Neutrophil (primary cell): ENCODE measurements at regions not wholly inside any gene's neighbourhood (a gene's known extent, or its start where the extent isn't known, plus 50 kb on each side); places are given as distances from the start of the nearest gene placed in this dataset.

Source experiments
- H3K27ac ChIP-seq: fragments of 200-600 bp; sonication (generic); 2 replicates; pipeline ENCODE4 v1.5.1; 2016; ENCODE audit warnings: mild to moderate bottlenecking, moderate library complexity
- H3K27me3 ChIP-seq: fragments of 200-600 bp; sonication (generic); 2 replicates; pipeline ENCODE4 v1.6.0; 2016; ENCODE audit warnings: mild to moderate bottlenecking
- H3K36me3 ChIP-seq: fragments of 200-600 bp; sonication (generic); 2 replicates; pipeline ENCODE4 v1.5.1; 2017
- H3K4me1 ChIP-seq, 2 experiments: fragments of 200-600 bp in 1 of 2; sonication (generic) in 1 of 2; 1 replicate in 1 of 2; 2 replicates in 1 of 2; pipeline versions ENCODE4 v1.5.1 to v1.6.1; 2013 to 2016; ENCODE audit warnings: low read depth in 1 of 2, low read length in 1 of 2, mild to moderate bottlenecking in 1 of 2, moderate library complexity in 1 of 2; ENCODE audit not compliant: control insufficient read depth in 1 of 2, insufficient read depth in 1 of 2
- H3K4me3 ChIP-seq, 2 experiments: fragments of 200-600 bp in 1 of 2; sonication (generic) in 1 of 2; 1 replicate in 1 of 2; 2 replicates in 1 of 2; pipeline ENCODE4 v1.5.1; 2013 to 2016; ENCODE audit warnings: low read depth in 1 of 2, low read length in 1 of 2, mild to moderate bottlenecking in 1 of 2, moderate library complexity in 1 of 2
- H3K9me3 ChIP-seq: fragments of 200-600 bp; sonication (generic); 2 replicates; pipeline ENCODE4 v1.5.1; 2016
- CTCF ChIP-seq: fragments of 200-600 bp; sonication (generic); IDR thresholded peaks from 2 replicates; pipeline ENCODE4 v1.5.1; 2016; ENCODE audit warnings: antibody characterized with exemption

GRCh38 chr20:47418069-47418757 lies 61.7 kb upstream of the ZMYND8 start:
- Histone ChIP-seq H3K4me3 (no peak overlapping the region), H3K27ac (peak overlapping the region; percentile 93), H3K36me3 (no peaks in the 10 kb centered on the region)

DNA sequence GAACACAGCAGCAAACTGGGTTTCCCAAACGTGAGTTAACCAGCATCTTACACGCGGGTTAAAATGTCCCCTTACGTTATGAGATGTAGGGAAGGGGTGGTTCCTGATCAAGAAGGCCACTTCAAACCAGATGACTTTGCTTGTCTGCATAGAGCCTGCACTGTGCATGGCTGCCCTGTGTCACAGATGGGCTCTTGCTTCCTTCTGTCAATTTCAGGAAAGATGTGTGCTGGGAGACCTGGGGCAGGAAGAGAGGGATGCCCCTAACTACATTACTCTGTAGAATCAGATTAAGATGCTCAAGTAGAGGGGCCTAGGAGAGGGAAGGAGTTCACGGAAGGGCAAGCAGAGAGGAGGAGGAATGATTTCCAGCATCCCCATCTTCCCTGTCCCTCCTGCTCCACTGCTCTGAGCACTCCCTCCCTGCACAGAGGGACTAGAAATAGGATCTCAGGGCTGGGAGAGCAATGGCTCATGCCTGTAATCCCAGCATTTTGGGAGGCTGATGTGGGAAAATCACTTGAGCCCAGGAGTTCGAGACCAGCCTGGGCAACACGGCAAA lies 63.5 kb upstream of the ZMYND8 start:
- peaks cover 22 to 34% of the 10 kb centered on the region in 2 experiments for H3K4me1 ChIP-seq
- H3K36me3 ChIP-seq: no peaks in the 10 kb centered on the region
- no peak overlapping the region for H3K27ac ChIP-seq
- no peaks in the 10 kb centered on the region for H3K9me3 ChIP-seq
- no peaks in the 10 kb centered on the region for H3K27me3 ChIP-seq
- TF ChIP-seq CTCF: no peak
- no peak overlapping the region for H3K4me3 ChIP-seq

More at GRCh38 chr20:47418069-47418757, 61.7 kb upstream of the ZMYND8 start:
- Histone ChIP-seq H3K27me3 (no peaks in the 10 kb centered on the region), H3K4me1 (peaks cover 28 to 45% of the 10 kb centered on the region in 2 experiments), H3K9me3 (no peaks in the 10 kb centered on the region)
- TF ChIP-seq CTCF: no peak

- Histone ChIP-seq H3K4me1 (peaks cover 12 to 24% of the 10 kb centered on the region in 2 experiments), H3K4me3 (no peak overlapping the region), H3K27ac (no peak overlapping the region), H3K9me3 (no peaks in the 10 kb centered on the region), H3K27me3 (no peaks in the 10 kb centered on the region), H3K36me3 (no peaks in the 10 kb centered on the region)
- no peak for TF ChIP-seq CTCF
These were observed 64.6 kb upstream of the ZMYND8 start for GRCh38 chr20:47421076-47421475.

- no peak overlapping the region for H3K27ac ChIP-seq
- peaks cover 4% of the 10 kb centered on the region for H3K9me3 ChIP-seq
- H3K36me3 ChIP-seq: no peaks in the 10 kb centered on the region
- H3K4me1 ChIP-seq: peaks cover 0 to under 1% of the 10 kb centered on the region in 2 experiments
- H3K4me3 ChIP-seq: no peak overlapping the region
- no peaks in the 10 kb centered on the region for H3K27me3 ChIP-seq
- TF ChIP-seq CTCF: no peak
These were observed 67.1 kb upstream of the ZMYND8 start for GRCh38 chr20:47423586-47423985.

DNA sequence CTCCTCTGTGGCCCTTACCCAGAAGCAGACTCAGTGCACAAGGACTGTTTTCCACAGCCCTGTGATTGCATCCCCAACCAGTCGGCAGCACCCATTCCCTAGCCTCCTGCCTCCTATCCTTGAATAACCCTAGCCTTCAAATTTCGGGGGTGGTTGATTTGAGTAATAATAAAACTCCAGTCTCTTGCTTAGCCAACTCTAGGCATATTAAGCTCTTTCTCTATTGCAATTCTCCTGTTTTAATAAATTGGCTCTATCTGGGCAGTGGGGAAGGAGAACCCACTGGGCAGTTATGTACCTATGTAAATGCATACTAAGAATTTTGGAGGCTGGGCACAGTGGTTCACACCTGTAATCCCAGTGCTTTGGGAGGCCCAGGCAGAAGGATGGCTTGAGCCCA lies 70.6 kb upstream of the ZMYND8 start:
- Histone ChIP-seq H3K9me3 (peaks cover 4% of the 10 kb centered on the region), H3K27me3 (no peaks in the 10 kb centered on the region), H3K4me1 (peaks cover 2 to 7% of the 10 kb centered on the region in 2 experiments), H3K27ac (no peak overlapping the region), H3K4me3 (no peak overlapping the region), H3K36me3 (no peaks in the 10 kb centered on the region)
- no peak for TF ChIP-seq CTCF
